ENCODE measurements at regions not wholly inside any gene's neighbourhood (a gene's known extent, or its start where the extent isn't known, plus 50 kb on each side); places are given as distances from the start of the nearest gene placed in this dataset.

DNA sequence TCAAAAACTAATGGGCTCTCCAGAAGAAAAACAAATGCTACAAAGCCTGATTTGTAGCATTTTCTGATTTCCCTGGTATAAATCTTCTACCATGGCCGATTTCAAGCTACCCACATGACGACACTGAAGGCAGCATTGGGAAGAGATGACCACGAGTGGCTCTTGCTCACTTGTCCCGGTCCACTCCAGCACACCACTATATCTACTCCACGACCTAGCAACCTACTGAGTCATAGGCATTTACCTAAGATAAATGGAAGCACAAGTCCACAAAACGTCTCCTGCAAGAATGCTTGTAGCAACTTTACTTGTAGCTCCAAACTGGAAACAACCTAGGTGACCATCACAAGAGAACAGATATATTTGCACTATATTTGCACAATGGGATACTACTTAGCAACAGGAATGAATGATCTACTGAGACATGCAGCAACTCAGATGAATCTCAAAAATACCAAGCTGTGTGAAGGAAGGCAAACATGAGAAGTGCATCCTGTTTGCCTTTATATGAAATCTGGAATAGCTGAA, 60.8 kb upstream of the HES1 start:
- no peaks in the 10 kb centered on the region for H3K36me3 ChIP-seq (ENCODE audit: control insufficient read depth in 2 of 2, extremely low read depth in 1 of 2, insufficient read depth in 1 of 2, low read length in 1 of 2)
- H3K4me1 ChIP-seq (ENCODE audit: control insufficient read depth in 1 of 2, extremely low read depth in 1 of 2, insufficient read depth in 2 of 2, low read length in 2 of 2) = peaks cover 2 to 13% of the 10 kb centered on the region in 2 experiments
- CTCF ChIA-PET = no interaction called here
- Mint-ChIP-seq H3K4me3 (no peak overlapping the region), H3K27ac (no peak overlapping the region), H3K36me3 (no peaks in the 10 kb centered on the region), H3K27me3 (peaks cover 17 to 37% of the 10 kb centered on the region in 2 donors), H3K9me3 (no peaks in the 10 kb centered on the region), H3K4me1 (peaks cover 0 to 11% (median 7%) of the 10 kb centered on the region in 3 donors)
- peaks cover 0 to 43% of the 10 kb centered on the region in 2 experiments for H3K27me3 ChIP-seq (replicated peaks in 1 of 2; ENCODE audit: control insufficient read depth in 2 of 2, extremely low read depth in 1 of 2, insufficient read depth in 2 of 2, low read length in 1 of 2)
- no peak for ATAC-seq (replicated peaks in 1 of 4)
- POLR2A ChIA-PET = no interaction called here
- no peaks in the 10 kb centered on the region for H3K9me3 ChIP-seq
- H3K27ac ChIP-seq (ENCODE audit: low read length) = no peak overlapping the region
- WGBS (ENCODE audit: insufficient coverage) = 73% methylated on average over 6 of the region's 6 CpGs
- H3K4me3 ChIP-seq (ENCODE audit: control insufficient read depth in 1 of 2, extremely low read depth in 1 of 2, low read length in 1 of 2) = no peak overlapping the region
- no peak for DNase-seq

DNA sequence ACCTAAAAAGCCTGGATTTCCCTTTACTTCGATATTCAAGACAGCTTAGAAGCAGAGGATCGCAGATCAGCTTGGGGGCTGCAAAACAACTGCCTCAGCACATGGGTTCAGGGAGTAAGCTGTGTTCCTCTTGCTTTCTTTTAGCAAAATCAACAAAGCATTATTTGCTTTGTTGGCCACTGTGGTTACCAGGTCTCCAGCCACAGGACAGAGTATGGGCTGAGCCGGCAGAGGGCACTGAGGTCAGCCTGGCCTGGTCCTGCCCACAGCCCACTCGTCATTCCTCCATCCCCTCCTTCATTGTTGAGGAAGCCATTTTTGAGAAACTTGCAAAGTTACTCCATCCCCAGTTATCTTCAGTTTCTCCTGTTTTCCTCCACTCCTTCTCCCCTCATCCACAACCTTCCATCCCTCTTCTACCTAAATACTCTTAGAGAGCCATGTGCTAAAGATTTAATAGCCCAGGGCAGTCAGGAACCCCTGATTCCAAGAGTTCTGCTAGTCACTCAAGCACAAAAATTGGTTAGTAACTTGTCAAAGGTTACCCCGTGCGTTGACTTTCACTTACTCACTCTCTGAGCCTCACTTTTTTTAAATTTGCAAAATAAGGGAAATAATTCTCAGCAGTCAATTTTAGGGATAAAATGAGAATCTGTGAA, 60.0 kb upstream of the HES1 start:
- Mint-ChIP-seq H3K4me1 (peaks cover 0 to 9% (median 3%) of the 10 kb centered on the region in 3 donors), H3K36me3 (no peaks in the 10 kb centered on the region), H3K27ac (no peak overlapping the region), H3K9me3 (no peaks in the 10 kb centered on the region), H3K27me3 (peaks cover 17 to 37% of the 10 kb centered on the region in 2 donors), H3K4me3 (no peak overlapping the region)
- Histone ChIP-seq H3K36me3 (ENCODE audit: control insufficient read depth in 2 of 2, extremely low read depth in 1 of 2, insufficient read depth in 1 of 2, low read length in 1 of 2) (no peaks in the 10 kb centered on the region), H3K4me1 (ENCODE audit: control insufficient read depth in 1 of 2, extremely low read depth in 1 of 2, insufficient read depth in 2 of 2, low read length in 2 of 2) (peaks cover 2 to 7% of the 10 kb centered on the region in 2 experiments), H3K27ac (ENCODE audit: low read length) (no peak overlapping the region), H3K4me3 (ENCODE audit: control insufficient read depth in 1 of 2, extremely low read depth in 1 of 2, low read length in 1 of 2) (no peak overlapping the region), H3K27me3 (replicated peaks in 1 of 2; ENCODE audit: control insufficient read depth in 2 of 2, extremely low read depth in 1 of 2, insufficient read depth in 2 of 2, low read length in 1 of 2) (peaks cover 0 to 43% of the 10 kb centered on the region in 2 experiments), H3K9me3 (no peaks in the 10 kb centered on the region)
- no peak for ATAC-seq (replicated peaks in 1 of 4)
- ChIA-PET POLR2A (no interaction called here), CTCF (no interaction called here)
- 75% methylated on average over 3 of the region's 6 CpGs for WGBS (ENCODE audit: insufficient coverage)
- no peak for DNase-seq

DNA sequence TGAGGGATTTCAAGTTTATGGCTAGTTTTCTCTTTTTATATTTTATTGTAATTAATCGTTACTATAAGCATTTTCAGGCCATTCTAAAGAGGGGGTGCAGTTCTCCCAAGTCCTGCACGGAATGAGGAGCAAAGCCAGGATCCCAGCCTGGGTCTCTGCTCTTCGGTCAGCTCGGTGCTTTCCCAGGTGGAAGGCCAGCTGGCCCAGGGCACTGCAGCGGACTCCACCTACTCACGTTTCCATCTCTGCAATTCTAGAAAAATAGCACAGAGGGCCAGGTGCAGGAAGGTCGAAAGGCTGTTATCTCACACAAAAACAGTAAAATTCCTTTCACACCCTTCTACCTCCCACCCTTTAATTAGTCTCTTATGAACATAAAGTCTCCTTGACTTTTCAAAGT, 59.5 kb upstream of the HES1 start:
- Histone ChIP-seq H3K4me3 (ENCODE audit: control insufficient read depth in 1 of 2, extremely low read depth in 1 of 2, low read length in 1 of 2) (no peak overlapping the region), H3K4me1 (ENCODE audit: control insufficient read depth in 1 of 2, extremely low read depth in 1 of 2, insufficient read depth in 2 of 2, low read length in 2 of 2) (peaks cover under 1 to 4% of the 10 kb centered on the region in 2 experiments), H3K27ac (ENCODE audit: low read length) (no peak overlapping the region), H3K27me3 (replicated peaks in 1 of 2; ENCODE audit: control insufficient read depth in 2 of 2, extremely low read depth in 1 of 2, insufficient read depth in 2 of 2, low read length in 1 of 2) (peaks cover 0 to 41% of the 10 kb centered on the region in 2 experiments), H3K9me3 (no peaks in the 10 kb centered on the region), H3K36me3 (ENCODE audit: control insufficient read depth in 2 of 2, extremely low read depth in 1 of 2, insufficient read depth in 1 of 2, low read length in 1 of 2) (no peaks in the 10 kb centered on the region)
- ChIA-PET POLR2A (no interaction called here), CTCF (no interaction called here)
- Mint-ChIP-seq H3K27ac (no peak overlapping the region), H3K36me3 (no peaks in the 10 kb centered on the region), H3K4me3 (no peak overlapping the region), H3K27me3 (peaks cover 17 to 37% of the 10 kb centered on the region in 2 donors), H3K9me3 (no peaks in the 10 kb centered on the region), H3K4me1 (peaks cover 0 to 7% (median 2%) of the 10 kb centered on the region in 3 donors)
- ATAC-seq (replicated peaks in 1 of 4) (no peak), DNase-seq (no peak)
- 71% methylated on average over 5 of the region's 7 CpGs for WGBS (ENCODE audit: insufficient coverage)

DNA sequence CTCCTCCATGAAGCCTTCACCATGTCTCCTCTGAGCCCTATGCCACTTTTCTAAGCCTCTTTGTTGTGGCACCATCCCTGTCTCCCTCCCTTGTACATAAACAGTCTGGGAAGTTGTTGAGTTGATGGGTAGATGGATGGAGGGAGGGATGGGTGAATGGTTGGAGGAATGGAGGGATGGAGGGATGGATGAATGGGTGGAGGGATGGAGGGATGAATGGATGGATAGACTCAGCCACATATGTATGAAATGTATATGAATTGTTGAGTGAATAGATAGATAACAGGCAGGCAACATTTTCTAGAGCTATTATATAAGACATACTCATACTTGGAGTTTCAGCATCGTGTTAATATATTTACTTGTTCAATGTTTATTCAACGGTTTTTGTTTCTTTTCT, 58.3 kb upstream of the HES1 start:
- Histone ChIP-seq H3K4me3 (ENCODE audit: control insufficient read depth in 1 of 2, extremely low read depth in 1 of 2, low read length in 1 of 2) (no peak overlapping the region), H3K9me3 (no peaks in the 10 kb centered on the region), H3K27ac (ENCODE audit: low read length) (no peak overlapping the region), H3K36me3 (ENCODE audit: control insufficient read depth in 2 of 2, extremely low read depth in 1 of 2, insufficient read depth in 1 of 2, low read length in 1 of 2) (no peaks in the 10 kb centered on the region), H3K27me3 (replicated peaks in 1 of 2; ENCODE audit: control insufficient read depth in 2 of 2, extremely low read depth in 1 of 2, insufficient read depth in 2 of 2, low read length in 1 of 2) (peaks cover 0 to 30% of the 10 kb centered on the region in 2 experiments), H3K4me1 (ENCODE audit: control insufficient read depth in 1 of 2, extremely low read depth in 1 of 2, insufficient read depth in 2 of 2, low read length in 2 of 2) (no peaks in the 10 kb centered on the region)
- no peak for DNase-seq
- H3K36me3 Mint-ChIP-seq = no peaks in the 10 kb centered on the region
- H3K27ac Mint-ChIP-seq = no peak overlapping the region
- POLR2A ChIA-PET = no interaction called here
- WGBS (ENCODE audit: insufficient coverage) = no CpG with 5 or more reads among the region's 2 CpGs
- peaks cover 18 to 30% of the 10 kb centered on the region in 2 donors for H3K27me3 Mint-ChIP-seq
- H3K4me3 Mint-ChIP-seq = no peak overlapping the region
- CTCF ChIA-PET = interaction anchor here in 1 of 2 donors (0.6 kb wide), 1 partner anchor 58 kb away, joined by 3 read pairs; the partner anchor contains the start of gene HES1
- no peaks in the 10 kb centered on the region for H3K9me3 Mint-ChIP-seq
- H3K4me1 Mint-ChIP-seq = peaks cover 0 to 2% (median 0%) of the 10 kb centered on the region in 3 donors
- no peak for ATAC-seq (replicated peaks in 1 of 4)

DNA sequence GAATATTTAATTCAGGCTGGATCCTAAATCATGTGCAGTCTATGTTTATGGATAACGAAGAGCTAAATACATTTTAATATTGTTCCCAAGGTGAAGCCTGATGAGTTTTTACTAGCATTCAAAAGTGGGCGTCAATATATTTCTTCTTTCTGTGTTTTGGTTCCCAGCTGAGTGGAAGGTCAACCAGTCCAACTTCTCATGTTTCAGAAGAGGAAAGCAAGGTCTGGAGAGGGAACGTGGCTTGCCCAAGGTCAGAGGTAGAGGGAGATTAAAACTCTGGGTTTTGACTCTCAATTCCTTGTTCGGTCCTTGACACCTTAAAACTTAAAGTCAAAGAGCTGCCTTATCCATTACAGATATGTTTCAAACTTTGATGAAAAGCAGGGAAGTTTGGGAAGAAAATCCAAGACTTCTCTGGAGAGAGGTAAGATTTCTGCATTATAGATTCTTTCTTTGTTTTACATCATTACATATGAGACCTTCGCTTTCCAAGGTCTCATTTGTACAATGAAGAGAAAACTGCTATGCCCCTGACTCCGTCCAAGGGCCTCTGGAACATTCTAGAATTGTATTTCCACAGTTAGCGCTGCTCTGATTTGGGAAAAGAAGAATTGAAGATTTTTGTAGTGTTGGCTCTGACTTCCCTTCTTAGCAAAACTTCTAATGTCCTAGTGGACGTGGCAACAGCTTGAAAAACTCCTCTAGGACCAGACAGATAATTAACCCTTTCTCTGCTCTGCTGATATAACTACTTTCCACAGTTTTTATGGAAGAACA, 57.7 kb upstream of the HES1 start:
- H3K4me3 Mint-ChIP-seq = no peak overlapping the region
- Histone ChIP-seq H3K27me3 (replicated peaks in 1 of 2; ENCODE audit: control insufficient read depth in 2 of 2, extremely low read depth in 1 of 2, insufficient read depth in 2 of 2, low read length in 1 of 2) (peaks cover 0 to 35% of the 10 kb centered on the region in 2 experiments), H3K4me3 (ENCODE audit: control insufficient read depth in 1 of 2, extremely low read depth in 1 of 2, low read length in 1 of 2) (no peak overlapping the region), H3K27ac (ENCODE audit: low read length) (no peak overlapping the region), H3K36me3 (ENCODE audit: control insufficient read depth in 2 of 2, extremely low read depth in 1 of 2, insufficient read depth in 1 of 2, low read length in 1 of 2) (no peaks in the 10 kb centered on the region), H3K9me3 (no peaks in the 10 kb centered on the region), H3K4me1 (ENCODE audit: control insufficient read depth in 1 of 2, extremely low read depth in 1 of 2, insufficient read depth in 2 of 2, low read length in 2 of 2) (no peaks in the 10 kb centered on the region)
- H3K36me3 Mint-ChIP-seq = no peaks in the 10 kb centered on the region
- WGBS (ENCODE audit: insufficient coverage) = 75% methylated on average over 2 of the region's 8 CpGs
- no peaks in the 10 kb centered on the region for H3K4me1 Mint-ChIP-seq
- no peak for DNase-seq
- no peaks in the 10 kb centered on the region for H3K9me3 Mint-ChIP-seq
- ChIA-PET CTCF (interaction anchor here in 1 of 2 donors (0.6 kb wide), 1 partner anchor 298 kb away, joined by 4 read pairs; no protein-coding TSS in a partner anchor), POLR2A (no interaction called here)
- H3K27me3 Mint-ChIP-seq = peaks cover 17 to 26% of the 10 kb centered on the region in 2 donors
- ATAC-seq (replicated peaks in 1 of 4) = no peak
- no peak overlapping the region for H3K27ac Mint-ChIP-seq

DNA sequence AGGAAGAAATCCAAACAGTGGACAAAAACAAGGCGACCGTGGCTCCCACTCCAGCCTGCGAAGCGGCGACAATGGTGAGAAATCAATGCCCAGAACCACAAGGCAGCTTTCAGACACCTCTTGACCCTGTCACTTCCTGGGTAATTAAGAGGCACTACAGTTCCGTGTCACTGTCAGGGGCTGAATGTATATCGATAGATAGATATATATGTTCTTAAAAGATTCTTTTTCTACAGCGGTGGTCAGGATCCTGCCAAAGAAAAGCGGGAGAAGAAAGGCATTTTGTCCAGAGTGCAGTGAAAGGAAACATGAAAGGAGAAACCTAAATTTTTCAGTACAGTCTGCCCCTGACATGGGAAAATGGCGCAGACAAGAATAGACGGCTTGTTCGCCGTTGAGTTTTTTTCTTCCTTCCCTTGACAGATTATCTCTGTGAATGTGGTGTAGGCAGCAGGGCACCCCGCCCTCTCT, 56.2 kb upstream of the HES1 start:
- no peak for ATAC-seq (replicated peaks in 1 of 4)
- H3K4me3 Mint-ChIP-seq = no peak overlapping the region
- POLR2A ChIA-PET = no interaction called here

More for the DNA sequence above, 56.2 kb upstream of the HES1 start:
- peaks cover 17 to 19% of the 10 kb centered on the region in 2 donors for H3K27me3 Mint-ChIP-seq
- H3K4me1 Mint-ChIP-seq = peaks cover 0 to 4% (median 2%) of the 10 kb centered on the region in 3 donors
- CTCF ChIA-PET = no interaction called here
- WGBS (ENCODE audit: insufficient coverage) = 86% methylated on average over 10 of the region's 14 CpGs
- no peak overlapping the region for H3K27ac Mint-ChIP-seq
- no peak overlapping the region for H3K27ac ChIP-seq (ENCODE audit: low read length)
- H3K4me3 ChIP-seq (ENCODE audit: control insufficient read depth in 1 of 2, extremely low read depth in 1 of 2, low read length in 1 of 2) = no peak overlapping the region
- peaks cover 0 to 3% of the 10 kb centered on the region in 2 experiments for H3K4me1 ChIP-seq (ENCODE audit: control insufficient read depth in 1 of 2, extremely low read depth in 1 of 2, insufficient read depth in 2 of 2, low read length in 2 of 2)
- DNase-seq = no peak
- H3K27me3 ChIP-seq (replicated peaks in 1 of 2; ENCODE audit: control insufficient read depth in 2 of 2, extremely low read depth in 1 of 2, insufficient read depth in 2 of 2, low read length in 1 of 2) = peaks cover 0 to 34% of the 10 kb centered on the region in 2 experiments
- H3K9me3 Mint-ChIP-seq = no peaks in the 10 kb centered on the region
- H3K9me3 ChIP-seq = no peaks in the 10 kb centered on the region
- no peaks in the 10 kb centered on the region for H3K36me3 Mint-ChIP-seq
- H3K36me3 ChIP-seq (ENCODE audit: control insufficient read depth in 2 of 2, extremely low read depth in 1 of 2, insufficient read depth in 1 of 2, low read length in 1 of 2) = no peaks in the 10 kb centered on the region
